SK-N-SH treated with all-trans-retinoic acid at 6 μM for 48 hours (cell line): ENCODE measurements at regions not wholly inside any gene's neighbourhood (a gene's known extent, or its start where the extent isn't known, plus 50 kb on each side); places are given as distances from the start of the nearest gene placed in this dataset.

ENCODE experiments used
- ARNTL ChIP-seq: fragments of 450-650 bp; formaldehyde crosslinking; IDR thresholded peaks from 2 replicates; pipeline ENCODE4 v1.5.0; 2020; ENCODE audit warnings: low read depth, mild to moderate bottlenecking, moderate library complexity, borderline replicate concordance
- BACH2 ChIP-seq: fragments of 250-450 bp; sonication (Bioruptor Pico); IDR thresholded peaks from 2 replicates; pipeline ENCODE4 v1.9.0; 2021; ENCODE audit warnings: mild to moderate bottlenecking, borderline replicate concordance
- CSDC2 ChIP-seq: fragments of 250-450 bp; sonication (Bioruptor Pico); IDR thresholded peaks from 2 replicates; pipeline ENCODE4 v1.5.0; 2020; ENCODE audit warnings: mild to moderate bottlenecking, moderate library complexity
- GLIS3 ChIP-seq: fragments of 250-450 bp; sonication (Bioruptor Pico); IDR thresholded peaks from 2 replicates; pipeline ENCODE4 v1.5.0; 2020; ENCODE audit warnings: mild to moderate bottlenecking, moderate library complexity
- RARB ChIP-seq: fragments of 250-450 bp; sonication (Bioruptor Pico); IDR thresholded peaks from 2 replicates; pipeline ENCODE4 v1.8.0; 2021; ENCODE audit warnings: mild to moderate bottlenecking, moderate library complexity
- SNAI2 ChIP-seq: fragments of 250-450 bp; sonication (Bioruptor Pico); IDR thresholded peaks from 2 replicates; pipeline ENCODE4 v1.5.0; 2020; ENCODE audit warnings: mild to moderate bottlenecking, moderate library complexity
- ZFP3 ChIP-seq: fragments of 250-450 bp; sonication (Bioruptor Pico); IDR thresholded peaks from 2 replicates; pipeline ENCODE4 v1.5.0; 2020; ENCODE audit warnings: mild to moderate bottlenecking, moderate library complexity
- ZFP30 ChIP-seq: fragments of 450-650 bp; formaldehyde crosslinking; IDR thresholded peaks from 2 replicates; pipeline ENCODE4 v1.5.0; 2022; ENCODE audit warnings: mild to moderate bottlenecking, moderate library complexity
- ZNF565 ChIP-seq: fragments of 450-650 bp; formaldehyde crosslinking; conservative IDR thresholded peaks from 2 replicates; pipeline ENCODE4 v1.5.0; 2020; ENCODE audit warnings: low read depth, mild to moderate bottlenecking, moderate library complexity
- ZNF70 ChIP-seq: fragments of 450-650 bp; formaldehyde crosslinking; IDR thresholded peaks from 2 replicates; pipeline ENCODE4 v1.5.0; 2020; ENCODE audit warnings: mild to moderate bottlenecking, moderate library complexity
- TF ChIP-seq, protein P1 (sequence below): fragments of 250-450 bp; sonication (Bioruptor Pico); IDR thresholded peaks from 2 replicates; pipeline ENCODE4 v1.8.0; 2020; ENCODE audit warnings: mild to moderate bottlenecking, moderate library complexity, borderline replicate concordance
- TF ChIP-seq, protein P2 (sequence below): fragments of 250-450 bp; sonication (Bioruptor Pico); IDR thresholded peaks from 2 replicates; pipeline ENCODE4 v1.5.1; 2021; ENCODE audit warnings: mild to moderate bottlenecking, moderate library complexity
- TF ChIP-seq, protein P3 (sequence below): fragments of 250-450 bp; sonication (Bioruptor Pico); IDR thresholded peaks from 2 replicates; pipeline ENCODE4 v1.8.0; 2021; ENCODE audit warnings: low read depth, mild to moderate bottlenecking, moderate library complexity, borderline replicate concordance
- TF ChIP-seq, protein P4 (sequence below): fragments of 250-450 bp; sonication (Bioruptor Pico); IDR thresholded peaks from 2 replicates; pipeline ENCODE4 v1.5.1; 2020; ENCODE audit warnings: low read depth, mild to moderate bottlenecking, moderate library complexity

DNA sequence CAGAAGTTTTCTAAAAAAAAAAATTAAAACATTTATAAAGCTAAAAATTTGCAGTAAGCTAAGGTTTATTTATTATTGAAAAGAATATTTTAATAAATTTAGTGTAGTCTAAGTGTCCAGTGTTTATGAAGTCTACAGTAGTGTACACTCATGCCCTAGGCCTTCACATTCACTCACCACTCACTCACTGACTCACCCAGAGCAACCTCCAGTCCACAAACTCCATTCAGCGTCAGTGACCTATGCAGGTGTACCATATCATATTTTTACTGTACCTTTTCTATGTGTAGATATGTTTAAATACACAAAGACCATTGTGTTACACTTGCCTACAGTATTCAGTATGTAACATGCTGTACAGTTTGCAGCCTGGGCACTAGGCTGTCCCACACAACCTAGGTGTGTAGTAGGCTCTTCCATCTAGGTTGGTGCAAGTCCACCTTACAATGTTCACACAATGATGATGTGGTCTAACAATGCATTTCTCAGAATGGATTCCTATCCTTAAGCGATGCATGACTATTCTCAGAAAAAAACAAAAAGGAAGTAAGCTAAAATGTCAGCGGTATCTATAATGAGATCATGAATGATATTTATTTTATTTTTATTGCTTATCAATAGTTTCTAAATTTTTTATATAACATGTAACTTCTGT is 336.7 kb downstream of the AGTPBP1 start:
- TF ChIP-seq, protein P1, sequence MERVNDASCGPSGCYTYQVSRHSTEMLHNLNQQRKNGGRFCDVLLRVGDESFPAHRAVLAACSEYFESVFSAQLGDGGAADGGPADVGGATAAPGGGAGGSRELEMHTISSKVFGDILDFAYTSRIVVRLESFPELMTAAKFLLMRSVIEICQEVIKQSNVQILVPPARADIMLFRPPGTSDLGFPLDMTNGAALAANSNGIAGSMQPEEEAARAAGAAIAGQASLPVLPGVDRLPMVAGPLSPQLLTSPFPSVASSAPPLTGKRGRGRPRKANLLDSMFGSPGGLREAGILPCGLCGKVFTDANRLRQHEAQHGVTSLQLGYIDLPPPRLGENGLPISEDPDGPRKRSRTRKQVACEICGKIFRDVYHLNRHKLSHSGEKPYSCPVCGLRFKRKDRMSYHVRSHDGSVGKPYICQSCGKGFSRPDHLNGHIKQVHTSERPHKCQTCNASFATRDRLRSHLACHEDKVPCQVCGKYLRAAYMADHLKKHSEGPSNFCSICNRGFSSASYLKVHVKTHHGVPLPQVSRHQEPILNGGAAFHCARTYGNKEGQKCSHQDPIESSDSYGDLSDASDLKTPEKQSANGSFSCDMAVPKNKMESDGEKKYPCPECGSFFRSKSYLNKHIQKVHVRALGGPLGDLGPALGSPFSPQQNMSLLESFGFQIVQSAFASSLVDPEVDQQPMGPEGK (CRISPR knock-in tag): no peak
- TF ChIP-seq ZNF70 (CRISPR knock-in tag) (no peak), ZNF565 (CRISPR knock-in tag) (no peak), SNAI2 (no peak), RARB (CRISPR knock-in tag) (no peak), GLIS3 (no peak), ARNTL (no peak), ZFP3 (CRISPR knock-in tag) (no peak), ZFP30 (CRISPR knock-in tag) (no peak), BACH2 (no peak), CSDC2 (CRISPR knock-in tag) (no peak)
- TF ChIP-seq, protein P2, sequence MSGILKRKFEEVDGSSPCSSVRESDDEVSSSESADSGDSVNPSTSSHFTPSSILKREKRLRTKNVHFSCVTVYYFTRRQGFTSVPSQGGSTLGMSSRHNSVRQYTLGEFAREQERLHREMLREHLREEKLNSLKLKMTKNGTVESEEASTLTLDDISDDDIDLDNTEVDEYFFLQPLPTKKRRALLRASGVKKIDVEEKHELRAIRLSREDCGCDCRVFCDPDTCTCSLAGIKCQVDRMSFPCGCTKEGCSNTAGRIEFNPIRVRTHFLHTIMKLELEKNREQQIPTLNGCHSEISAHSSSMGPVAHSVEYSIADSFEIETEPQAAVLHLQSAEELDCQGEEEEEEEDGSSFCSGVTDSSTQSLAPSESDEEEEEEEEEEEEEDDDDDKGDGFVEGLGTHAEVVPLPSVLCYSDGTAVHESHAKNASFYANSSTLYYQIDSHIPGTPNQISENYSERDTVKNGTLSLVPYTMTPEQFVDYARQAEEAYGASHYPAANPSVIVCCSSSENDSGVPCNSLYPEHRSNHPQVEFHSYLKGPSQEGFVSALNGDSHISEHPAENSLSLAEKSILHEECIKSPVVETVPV (CRISPR knock-in tag): no peak
- TF ChIP-seq, protein P3, sequence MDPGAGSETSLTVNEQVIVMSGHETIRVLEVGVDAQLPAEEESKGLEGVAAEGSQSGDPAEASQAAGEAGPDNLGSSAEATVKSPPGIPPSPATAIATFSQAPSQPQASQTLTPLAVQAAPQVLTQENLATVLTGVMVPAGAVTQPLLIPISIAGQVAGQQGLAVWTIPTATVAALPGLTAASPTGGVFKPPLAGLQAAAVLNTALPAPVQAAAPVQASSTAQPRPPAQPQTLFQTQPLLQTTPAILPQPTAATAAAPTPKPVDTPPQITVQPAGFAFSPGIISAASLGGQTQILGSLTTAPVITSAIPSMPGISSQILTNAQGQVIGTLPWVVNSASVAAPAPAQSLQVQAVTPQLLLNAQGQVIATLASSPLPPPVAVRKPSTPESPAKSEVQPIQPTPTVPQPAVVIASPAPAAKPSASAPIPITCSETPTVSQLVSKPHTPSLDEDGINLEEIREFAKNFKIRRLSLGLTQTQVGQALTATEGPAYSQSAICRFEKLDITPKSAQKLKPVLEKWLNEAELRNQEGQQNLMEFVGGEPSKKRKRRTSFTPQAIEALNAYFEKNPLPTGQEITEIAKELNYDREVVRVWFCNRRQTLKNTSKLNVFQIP (CRISPR knock-in tag): no peak
- TF ChIP-seq, protein P4, sequence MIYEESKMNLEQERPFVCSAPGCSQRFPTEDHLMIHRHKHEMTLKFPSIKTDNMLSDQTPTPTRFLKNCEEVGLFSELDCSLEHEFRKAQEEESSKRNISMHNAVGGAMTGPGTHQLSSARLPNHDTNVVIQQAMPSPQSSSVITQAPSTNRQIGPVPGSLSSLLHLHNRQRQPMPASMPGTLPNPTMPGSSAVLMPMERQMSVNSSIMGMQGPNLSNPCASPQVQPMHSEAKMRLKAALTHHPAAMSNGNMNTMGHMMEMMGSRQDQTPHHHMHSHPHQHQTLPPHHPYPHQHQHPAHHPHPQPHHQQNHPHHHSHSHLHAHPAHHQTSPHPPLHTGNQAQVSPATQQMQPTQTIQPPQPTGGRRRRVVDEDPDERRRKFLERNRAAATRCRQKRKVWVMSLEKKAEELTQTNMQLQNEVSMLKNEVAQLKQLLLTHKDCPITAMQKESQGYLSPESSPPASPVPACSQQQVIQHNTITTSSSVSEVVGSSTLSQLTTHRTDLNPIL (CRISPR knock-in tag): no peak
